Panc1 (cell line): ENCODE measurements at regions not wholly inside any gene's neighbourhood (a gene's known extent, or its start where the extent isn't known, plus 50 kb on each side); places are given as distances from the start of the nearest gene placed in this dataset.

Source experiments
- ATAC-seq: fragments of 200-7000 bp; cut with Tn5 transposase; 2 replicates; pipeline ENCODE4 v1.9.1; 2020; ENCODE audit warnings: mild to moderate bottlenecking, moderate library complexity
- BruUV-seq: library from RNA; stranded (reverse); fragments of 400-500 nt; replicated peaks from 2 replicates; lab custom pipeline; 2021; lab: Mats Ljungman, UMichigan
- CTCF ChIA-PET: fragments of 300-600 bp; sonication (Branson Sonifier 250); formaldehyde crosslinking; loops from one replicate; lab custom pipeline; 2022; ENCODE audit warnings: antibody characterized with exemption; lab: Charles Lee
- POLR2A ChIA-PET: fragments of 300-600 bp; sonication (Branson Sonifier 250); formaldehyde crosslinking; loops from one replicate; lab custom pipeline; 2022; ENCODE audit warnings: antibody characterized with exemption; lab: Charles Lee
- DNase-seq: peaks from one replicate; pipeline ENCODE4 v3.0.0-alpha.2; 2010; ENCODE audit warnings: low read depth, low spot score
- H3K27ac ChIP-seq: 2 replicates; pipeline ENCODE4 v1.5.1; 2011; ENCODE audit warnings: mild to moderate bottlenecking, low read length, inconsistent platforms
- H3K27me3 ChIP-seq: fragments of 200-500 bp; sonication (Bioruptor generic); 2 replicates; pipeline ENCODE4 v1.6.0; 2014; ENCODE audit warnings: low read length, inconsistent platforms; ENCODE audit not compliant: control insufficient read depth, insufficient read depth
- H3K36me3 ChIP-seq: fragments of 200-500 bp; sonication (Bioruptor generic); 2 replicates; pipeline ENCODE4 v1.5.1; 2014; ENCODE audit warnings: inconsistent platforms, mild to moderate bottlenecking, low read length, moderate library complexity; ENCODE audit not compliant: control insufficient read depth, insufficient read depth
- H3K4me1 ChIP-seq: 2 replicates; pipeline ENCODE4 v1.5.1; 2011; ENCODE audit warnings: inconsistent platforms, mild to moderate bottlenecking, low read length, moderate library complexity; ENCODE audit not compliant: control insufficient read depth, insufficient read depth
- H3K4me3 ChIP-seq, 2 experiments: 2 replicates each; pipeline ENCODE4 v1.5.1; 2011 to 2012; ENCODE audit warnings: low read depth in 2 of 2, low read length in 2 of 2, mild to moderate bottlenecking in 2 of 2, inconsistent platforms in 1 of 2, moderate library complexity in 1 of 2
- H3K9me3 ChIP-seq: fragments of 200-500 bp; sonication (Bioruptor generic); 2 replicates; pipeline ENCODE4 v1.5.1; 2014; ENCODE audit warnings: low read depth, mild to moderate bottlenecking, inconsistent platforms, low read length, moderate library complexity; ENCODE audit not compliant: control insufficient read depth, insufficient read depth
- CTCF ChIP-seq: fragments of 450-650 bp; IDR thresholded peaks from 2 replicates; pipeline ENCODE4 v1.5.1; 2017; ENCODE audit warnings: mild to moderate bottlenecking
- POLR2AphosphoS5 ChIP-seq: IDR thresholded peaks from 2 replicates; pipeline ENCODE4 v1.6.1; 2012; ENCODE audit warnings: mild to moderate bottlenecking, low read depth, low read length, moderate library complexity
- REST ChIP-seq, 2 experiments: IDR thresholded peaks; 2 replicates each; pipeline ENCODE4 v1.6.1; 2011 to 2012; ENCODE audit warnings: low read depth in 2 of 2, control low read depth in 1 of 2, low read length in 1 of 2, mild to moderate bottlenecking in 1 of 2, moderate library complexity in 1 of 2; ENCODE audit not compliant: insufficient read depth in 1 of 2
- SIN3A ChIP-seq: IDR thresholded peaks from 2 replicates; pipeline ENCODE4 v1.6.1; 2012; ENCODE audit warnings: low read depth, mild to moderate bottlenecking, low read length, moderate library complexity, borderline replicate concordance; ENCODE audit not compliant: insufficient read depth
- TCF7L2 ChIP-seq: IDR thresholded peaks from 2 replicates; pipeline ENCODE4 v1.6.1; 2011; ENCODE audit warnings: mild to moderate bottlenecking, low read depth, low read length, inconsistent platforms
- in situ Hi-C: cut with HindIII; loops from 2 replicates; pipeline ENCODE4 v1.10.0; 2016; ENCODE audit warnings: low sequenced_read_pairs, low pct_unique_long_range_greater_than_20kb
- intact Hi-C: fragments of 100-400 bp; cut with micrococcal nuclease; formaldehyde crosslinking; loops from one replicate; pipeline ENCODE4 v1.10.0; 2022; ENCODE audit not compliant: unreplicated experiment

GRCh38 chr12:19065871-19066270, 63.7 kb upstream of the PLEKHA5 start:
- CTCF ChIA-PET: no interaction called here
- intact Hi-C loops: no loop called here
- in situ Hi-C loops: no loop called here
- Histone ChIP-seq H3K36me3 (no peaks in the 10 kb centered on the region), H3K27ac (no peak overlapping the region), H3K4me1 (no peaks in the 10 kb centered on the region), H3K27me3 (no peaks in the 10 kb centered on the region), H3K9me3 (no peaks in the 10 kb centered on the region), H3K4me3 (no peak overlapping the region)
- ATAC-seq: no peak
- TF ChIP-seq CTCF (no peak), TCF7L2 (no peak), POLR2AphosphoS5 (no peak), SIN3A (no peak), REST (IDR thresholded peaks at IDR 0.05; ENCODE audit: insufficient read depth in 1 of 2, low read depth in 2 of 2, low read length in 1 of 2) (no peak)
- no TSS peak for BruUV-seq
- POLR2A ChIA-PET: no interaction called here
- no peak for DNase-seq

- TF ChIP-seq POLR2AphosphoS5: no peak
- no peak for TF ChIP-seq SIN3A
- no peak for TF ChIP-seq CTCF
- no peak for TF ChIP-seq REST (IDR thresholded peaks at IDR 0.05; ENCODE audit: insufficient read depth in 1 of 2, low read depth in 2 of 2, low read length in 1 of 2)
- no peak for TF ChIP-seq TCF7L2
- Histone ChIP-seq H3K9me3 (no peaks in the 10 kb centered on the region), H3K4me1 (no peaks in the 10 kb centered on the region), H3K27ac (no peak overlapping the region), H3K27me3 (no peaks in the 10 kb centered on the region), H3K4me3 (no peak overlapping the region), H3K36me3 (no peaks in the 10 kb centered on the region)
- intact Hi-C loops: no loop called here
- no TSS peak for BruUV-seq
- no peak for DNase-seq
- ATAC-seq: no peak
- ChIA-PET POLR2A (no interaction called here), CTCF (no interaction called here)
- in situ Hi-C loops: no loop called here
These were observed 63.0 kb upstream of the PLEKHA5 start for GRCh38 chr12:19066475-19067001.
